H9 (cell line): ENCODE measurements at regions not wholly inside any gene's neighbourhood (a gene's known extent, or its start where the extent isn't known, plus 50 kb on each side); places are given as distances from the start of the nearest gene placed in this dataset.

Experiments used
- DNase-seq: peaks from one replicate; pipeline ENCODE4 v3.0.0-alpha.2; 2017
- H2AFZ ChIP-seq: one replicate; pipeline ENCODE4 v1.6.1; 2013; ENCODE audit warnings: mild to moderate bottlenecking, low read length, control low read depth, moderate library complexity
- H2AK5ac ChIP-seq: 2 replicates; pipeline ENCODE4 v1.6.1; 2013; ENCODE audit warnings: low read length, control low read depth, mixed read lengths; ENCODE audit not compliant: insufficient read length
- H2BK120ac ChIP-seq: one replicate; pipeline ENCODE4 v1.6.1; 2013; ENCODE audit warnings: low read depth, mild to moderate bottlenecking, low read length, control low read depth, inconsistent platforms; ENCODE audit not compliant: poor library complexity, severe bottlenecking
- H2BK12ac ChIP-seq: 2 replicates; pipeline ENCODE4 v1.6.1; 2013; ENCODE audit warnings: low read length, control low read depth, mixed read lengths, low read depth; ENCODE audit not compliant: insufficient read length
- H2BK15ac ChIP-seq: 2 replicates; pipeline ENCODE4 v1.6.1; 2013; ENCODE audit warnings: low read depth, low read length, control low read depth
- H2BK20ac ChIP-seq: one replicate; pipeline ENCODE4 v1.6.1; 2013; ENCODE audit warnings: low read depth, mild to moderate bottlenecking, low read length, control low read depth, inconsistent platforms; ENCODE audit not compliant: poor library complexity, severe bottlenecking
- H2BK5ac ChIP-seq: 2 replicates; pipeline ENCODE4 v1.6.1; 2013; ENCODE audit warnings: low read length, control low read depth, mixed read lengths; ENCODE audit not compliant: insufficient read length
- H3K14ac ChIP-seq: 2 replicates; pipeline ENCODE4 v1.6.1; 2013; ENCODE audit warnings: low read length, control low read depth; ENCODE audit not compliant: insufficient read depth
- H3K18ac ChIP-seq: 2 replicates; pipeline ENCODE4 v1.6.1; 2013; ENCODE audit warnings: low read depth, mild to moderate bottlenecking, mixed read lengths, low read length, control low read depth; ENCODE audit not compliant: insufficient read length
- H3K23ac ChIP-seq: 2 replicates; pipeline ENCODE4 v1.6.1; 2013; ENCODE audit warnings: low read length, control low read depth, mixed read lengths, low read depth; ENCODE audit not compliant: insufficient read length
- H3K23me2 ChIP-seq: 2 replicates; pipeline ENCODE4 v1.6.1; 2013; ENCODE audit warnings: low read depth, mild to moderate bottlenecking, mixed read lengths, low read length, control low read depth; ENCODE audit not compliant: insufficient read length, poor library complexity, severe bottlenecking
- H3K27ac ChIP-seq: 2 replicates; pipeline ENCODE4 v1.5.1; 2013; ENCODE audit warnings: low read length, control low read depth, mixed read lengths, low read depth; ENCODE audit not compliant: insufficient read length
- H3K27me3 ChIP-seq: 2 replicates; pipeline ENCODE4 v1.6.1; 2013; ENCODE audit warnings: low read length, control low read depth, inconsistent platforms; ENCODE audit not compliant: insufficient read depth
- H3K4ac ChIP-seq: 2 replicates; pipeline ENCODE4 v1.6.1; 2013; ENCODE audit warnings: low read depth, mild to moderate bottlenecking, control low read depth, inconsistent platforms, low read length, moderate library complexity
- H3K4me1 ChIP-seq: 2 replicates; pipeline ENCODE4 v1.6.1; 2013; ENCODE audit warnings: low read length, control low read depth, inconsistent platforms; ENCODE audit not compliant: insufficient read depth
- H3K4me2 ChIP-seq: 2 replicates; pipeline ENCODE4 v1.6.1; 2013; ENCODE audit warnings: low read length, control low read depth, mixed read lengths; ENCODE audit not compliant: insufficient read length, insufficient read depth
- H3K56ac ChIP-seq: 2 replicates; pipeline ENCODE4 v1.6.1; 2013; ENCODE audit warnings: low read depth, mild to moderate bottlenecking, mixed read lengths, low read length, control low read depth; ENCODE audit not compliant: insufficient read length
- H3K79me1 ChIP-seq: 2 replicates; pipeline ENCODE4 v1.6.1; 2013; ENCODE audit warnings: low read depth, mild to moderate bottlenecking, moderate library complexity, low read length, control low read depth, inconsistent platforms; ENCODE audit not compliant: insufficient read depth, poor library complexity, severe bottlenecking
- H3K79me2 ChIP-seq: 2 replicates; pipeline ENCODE4 v1.6.1; 2013; ENCODE audit warnings: low read length, control low read depth, inconsistent platforms; ENCODE audit not compliant: insufficient read depth
- H3K9ac ChIP-seq: 2 replicates; pipeline ENCODE4 v1.6.1; 2013; ENCODE audit warnings: low read length, control low read depth, mixed read lengths; ENCODE audit not compliant: insufficient read length; ENCODE audit errors: extremely low read depth
- H3K9me3 ChIP-seq: one replicate; pipeline ENCODE4 v1.6.1; 2013; ENCODE audit warnings: low read depth, low read length, inconsistent platforms; ENCODE audit not compliant: control insufficient read depth
- H3T11ph ChIP-seq: one replicate; pipeline ENCODE4 v1.6.1; 2013; ENCODE audit warnings: mild to moderate bottlenecking, low read length, control low read depth, inconsistent platforms
- H4K20me1 ChIP-seq: one replicate; pipeline ENCODE4 v1.6.1; 2013; ENCODE audit not compliant: control insufficient read depth, insufficient read length, insufficient read depth
- H4K5ac ChIP-seq: 2 replicates; pipeline ENCODE4 v1.6.1; 2013; ENCODE audit warnings: low read depth, mild to moderate bottlenecking, mixed read lengths, low read length, control low read depth; ENCODE audit not compliant: insufficient read length
- H4K8ac ChIP-seq: replicated peaks from 2 replicates; pipeline ENCODE4 v1.6.1; 2013; ENCODE audit warnings: low read length, control low read depth, mixed read lengths, low read depth; ENCODE audit not compliant: insufficient read length
- H4K91ac ChIP-seq: 2 replicates; pipeline ENCODE4 v1.6.1; 2013; ENCODE audit warnings: low read depth, mild to moderate bottlenecking, moderate library complexity, mixed read lengths, low read length, control low read depth; ENCODE audit not compliant: insufficient read length
- H3K27ac Mint-ChIP-seq, 3 experiments: 2 replicates in 2 of 3; 3 replicates in 1 of 3; pipeline ENCODE4 v1.8.0; 2020 to 2021; ENCODE audit warnings: mixed read lengths in 3 of 3, mild to moderate bottlenecking in 1 of 3, moderate library complexity in 1 of 3
- H3K27me3 Mint-ChIP-seq: 2 replicates; pipeline ENCODE4 v1.8.0; 2021; ENCODE audit warnings: low read depth, mild to moderate bottlenecking, moderate library complexity, mixed read lengths
- H3K36me3 Mint-ChIP-seq, 3 experiments: 2 replicates in 2 of 3; 3 replicates in 1 of 3; pipeline ENCODE4 v1.8.0; 2020 to 2021; ENCODE audit warnings: low read depth in 3 of 3, mixed read lengths in 3 of 3; ENCODE audit not compliant: insufficient read depth in 1 of 3
- H3K4me1 Mint-ChIP-seq, 2 experiments: 2 replicates each; pipeline ENCODE4 v1.8.0; 2020; ENCODE audit warnings: mixed read lengths in 2 of 2
- H3K4me3 Mint-ChIP-seq, 2 experiments: 2 replicates in 1 of 2; 3 replicates in 1 of 2; pipeline ENCODE4 v1.8.0; 2020 to 2021; ENCODE audit warnings: mild to moderate bottlenecking in 2 of 2, mixed read lengths in 2 of 2, moderate library complexity in 1 of 2
- H3K9me3 Mint-ChIP-seq, 2 experiments: 2 replicates in 1 of 2; 3 replicates in 1 of 2; pipeline ENCODE4 v1.8.0; 2020; ENCODE audit warnings: mild to moderate bottlenecking in 2 of 2, mixed read lengths in 2 of 2, moderate library complexity in 1 of 2
- WGBS: extraction: QIAGEN DNeasy Blood & Tissue Kit; methylation state at CpG from one replicate; pipeline ENCODE4 v1.1.7; 2013; ENCODE audit warnings: missing lambda C conversion rate, low lambda C conversion rate, mixed read lengths; ENCODE audit not compliant: insufficient read length; ENCODE audit errors: extremely low coverage; 5-methylcytosine and 5-hydroxymethylcytosine counted together
- TF ChIP-seq, protein P1 (sequence below): fragments of 200-600 bp; sonication (generic); conservative IDR thresholded peaks from 3 replicates; pipeline ENCODE4 v1.8.0; 2021; ENCODE audit warnings: antibody characterized with exemption, mild to moderate bottlenecking

DNA sequence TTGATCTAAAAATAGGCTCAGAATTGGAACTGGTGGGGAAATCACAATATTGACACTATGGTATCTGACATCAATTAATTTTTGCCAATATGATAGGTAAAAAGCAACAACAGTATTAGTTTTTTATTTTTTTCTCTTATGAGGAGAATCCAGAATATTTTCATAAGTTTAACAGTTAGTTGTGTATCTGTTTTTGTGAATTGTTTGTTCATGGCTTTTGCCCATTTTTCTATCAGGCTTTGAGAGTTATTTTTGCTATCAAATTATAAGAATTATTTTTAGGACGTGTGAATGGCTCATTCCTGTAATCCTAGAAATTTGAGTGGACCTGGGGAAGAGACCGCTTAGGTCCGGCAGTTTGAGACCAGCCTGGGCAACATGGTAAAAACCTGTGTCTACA is 608.6 kb upstream of the ADGRB3 start:
- H3K9ac ChIP-seq, result no peak overlapping the region
- H2BK120ac ChIP-seq, result no peak overlapping the region
- H4K5ac ChIP-seq, result no peak overlapping the region
- no peak overlapping the region for H3K27ac ChIP-seq
- no peak overlapping the region for H3K56ac ChIP-seq
- no peaks in the 10 kb centered on the region for H3K23me2 ChIP-seq
- no peak overlapping the region for H4K8ac ChIP-seq
- H3K4ac ChIP-seq, result no peak overlapping the region
- no peak overlapping the region for H3K18ac ChIP-seq
- H2AK5ac ChIP-seq, result no peak overlapping the region
- no peaks in the 10 kb centered on the region for H3K27me3 ChIP-seq
- Mint-ChIP-seq H3K4me1 (peaks cover 2 to 7% of the 10 kb centered on the region in 2 experiments), H3K27me3 (no peaks in the 10 kb centered on the region), H3K9me3 (peaks cover 6% of the 10 kb centered on the region in 2 experiments; a peak in 2 of 5 replicates), H3K36me3 (peaks cover 1 to 7% (median 3%) of the 10 kb centered on the region in 3 experiments; a peak in 3 of 7 replicates), H3K27ac (no peak overlapping the region), H3K4me3 (no peak overlapping the region)
- H3K79me1 ChIP-seq, result no peaks in the 10 kb centered on the region
- H3K79me2 ChIP-seq, result no peaks in the 10 kb centered on the region
- DNase-seq, result no peak
- H3K14ac ChIP-seq, result no peak overlapping the region
- no peak overlapping the region for H2BK15ac ChIP-seq
- H3K23ac ChIP-seq, result no peak overlapping the region
- H2BK12ac ChIP-seq, result no peak overlapping the region
- no peak overlapping the region for H3T11ph ChIP-seq
- no peak overlapping the region for H2AFZ ChIP-seq
- no peak overlapping the region for H2BK20ac ChIP-seq
- TF ChIP-seq, protein P1, sequence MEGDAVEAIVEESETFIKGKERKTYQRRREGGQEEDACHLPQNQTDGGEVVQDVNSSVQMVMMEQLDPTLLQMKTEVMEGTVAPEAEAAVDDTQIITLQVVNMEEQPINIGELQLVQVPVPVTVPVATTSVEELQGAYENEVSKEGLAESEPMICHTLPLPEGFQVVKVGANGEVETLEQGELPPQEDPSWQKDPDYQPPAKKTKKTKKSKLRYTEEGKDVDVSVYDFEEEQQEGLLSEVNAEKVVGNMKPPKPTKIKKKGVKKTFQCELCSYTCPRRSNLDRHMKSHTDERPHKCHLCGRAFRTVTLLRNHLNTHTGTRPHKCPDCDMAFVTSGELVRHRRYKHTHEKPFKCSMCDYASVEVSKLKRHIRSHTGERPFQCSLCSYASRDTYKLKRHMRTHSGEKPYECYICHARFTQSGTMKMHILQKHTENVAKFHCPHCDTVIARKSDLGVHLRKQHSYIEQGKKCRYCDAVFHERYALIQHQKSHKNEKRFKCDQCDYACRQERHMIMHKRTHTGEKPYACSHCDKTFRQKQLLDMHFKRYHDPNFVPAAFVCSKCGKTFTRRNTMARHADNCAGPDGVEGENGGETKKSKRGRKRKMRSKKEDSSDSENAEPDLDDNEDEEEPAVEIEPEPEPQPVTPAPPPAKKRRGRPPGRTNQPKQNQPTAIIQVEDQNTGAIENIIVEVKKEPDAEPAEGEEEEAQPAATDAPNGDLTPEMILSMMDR, result no peak
- H4K91ac ChIP-seq, result no peak overlapping the region
- H3K4me2 ChIP-seq, result no peak overlapping the region
- no peak overlapping the region for H2BK5ac ChIP-seq
- H4K20me1 ChIP-seq, result no peaks in the 10 kb centered on the region
- no peaks in the 10 kb centered on the region for H3K4me1 ChIP-seq
- H3K9me3 ChIP-seq, result no peaks in the 10 kb centered on the region
- no CpG with 5 or more reads among the region's 3 CpGs for WGBS
